Endodermal cell (in vitro differentiated cells): ENCODE measurements at regions not wholly inside any gene's neighbourhood (a gene's known extent, or its start where the extent isn't known, plus 50 kb on each side); places are given as distances from the start of the nearest gene placed in this dataset.

ENCODE experiments used
- DNase-seq: peaks from one replicate; pipeline ENCODE4 v3.0.0-alpha.2; 2017
- H3K27ac ChIP-seq: 2 replicates; pipeline ENCODE4 v1.5.1; 2013; ENCODE audit warnings: mild to moderate bottlenecking, low read depth, low read length, moderate library complexity
- H3K27me3 ChIP-seq: 2 replicates; pipeline ENCODE4 v1.6.1; 2013; ENCODE audit warnings: mild to moderate bottlenecking, low read length, moderate library complexity; ENCODE audit not compliant: insufficient read depth, control insufficient read depth, poor library complexity, severe bottlenecking
- H3K36me3 ChIP-seq: 2 replicates; pipeline ENCODE4 v1.7.0; 2013; ENCODE audit warnings: mild to moderate bottlenecking, low read length, moderate library complexity; ENCODE audit not compliant: control insufficient read depth, insufficient read depth
- H3K4me1 ChIP-seq: one replicate; pipeline ENCODE4 v1.7.0; 2013; ENCODE audit warnings: low read length; ENCODE audit not compliant: control insufficient read depth, insufficient read depth
- H3K4me3 ChIP-seq: 2 replicates; pipeline ENCODE4 v1.5.1; 2013; ENCODE audit warnings: mild to moderate bottlenecking, low read length, moderate library complexity
- H3K9ac ChIP-seq: 2 replicates; pipeline ENCODE4 v1.6.1; 2013; ENCODE audit warnings: mild to moderate bottlenecking, low read length, moderate library complexity; ENCODE audit not compliant: poor library complexity, severe bottlenecking; ENCODE audit errors: extremely low read depth
- H3K9me3 ChIP-seq: 2 replicates; pipeline ENCODE4 v1.6.1; 2013; ENCODE audit warnings: mild to moderate bottlenecking, low read length, moderate library complexity; ENCODE audit not compliant: control insufficient read depth
- H3K27ac Mint-ChIP-seq: 2 replicates; pipeline ENCODE4 v1.8.0; 2020; ENCODE audit warnings: mixed read lengths
- H3K27me3 Mint-ChIP-seq: 2 replicates; pipeline ENCODE4 v1.8.0; 2021; ENCODE audit warnings: mild to moderate bottlenecking, mixed read lengths; ENCODE audit not compliant: insufficient read depth
- H3K36me3 Mint-ChIP-seq: 2 replicates; pipeline ENCODE4 v1.8.0; 2020; ENCODE audit warnings: low read depth, mixed read lengths
- H3K4me1 Mint-ChIP-seq: 2 replicates; pipeline ENCODE4 v1.8.0; 2020; ENCODE audit warnings: mixed read lengths
- H3K4me3 Mint-ChIP-seq: 2 replicates; pipeline ENCODE4 v1.8.0; 2020; ENCODE audit warnings: mild to moderate bottlenecking, moderate library complexity, mixed read lengths
- H3K9me3 Mint-ChIP-seq: 2 replicates; pipeline ENCODE4 v1.8.0; 2020; ENCODE audit warnings: mild to moderate bottlenecking, mixed read lengths
- WGBS, 2 experiments: methylation state at CpG; one replicate each; pipeline versions ENCODE4 v1.1.5 to v1.1.7; 2013; ENCODE audit warnings: missing lambda C conversion rate in 2 of 2, mixed read lengths in 1 of 2; ENCODE audit not compliant: insufficient coverage in 1 of 2, insufficient read length in 1 of 2; 5-methylcytosine and 5-hydroxymethylcytosine counted together
- TF ChIP-seq, protein P1 (sequence below): fragments of 200-600 bp; sonication (generic); conservative IDR thresholded peaks from 2 replicates; pipeline ENCODE4 v1.5.0; 2021; ENCODE audit warnings: antibody characterized with exemption, mild to moderate bottlenecking

DNA sequence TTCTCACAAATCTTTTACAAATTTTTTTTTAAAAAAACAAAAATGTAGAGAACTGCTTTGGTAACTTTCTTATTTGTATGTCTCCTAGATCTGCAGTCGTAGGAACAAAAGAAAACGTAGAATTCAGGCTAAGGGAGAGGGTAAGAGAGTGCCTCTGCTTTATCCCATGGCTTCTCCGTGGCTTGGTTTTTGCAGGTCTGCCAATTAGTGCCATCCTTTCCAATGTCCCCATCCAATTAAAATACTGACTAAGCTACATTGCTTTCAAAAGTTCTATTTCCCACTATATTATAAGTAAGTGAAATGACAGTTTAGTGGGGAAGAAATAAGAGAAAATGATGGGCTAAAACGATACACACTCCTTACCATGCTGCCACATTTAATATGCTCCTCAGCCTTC lies 209.3 kb downstream of the CRPPA start:
- no peaks in the 10 kb centered on the region for H3K27me3 Mint-ChIP-seq
- Histone ChIP-seq H3K4me3 (no peak overlapping the region), H3K27me3 (no peaks in the 10 kb centered on the region), H3K27ac (no peak overlapping the region), H3K4me1 (no peaks in the 10 kb centered on the region), H3K9ac (no peak overlapping the region), H3K36me3 (no peaks in the 10 kb centered on the region), H3K9me3 (peaks cover 6% of the 10 kb centered on the region)
- TF ChIP-seq, protein P1, sequence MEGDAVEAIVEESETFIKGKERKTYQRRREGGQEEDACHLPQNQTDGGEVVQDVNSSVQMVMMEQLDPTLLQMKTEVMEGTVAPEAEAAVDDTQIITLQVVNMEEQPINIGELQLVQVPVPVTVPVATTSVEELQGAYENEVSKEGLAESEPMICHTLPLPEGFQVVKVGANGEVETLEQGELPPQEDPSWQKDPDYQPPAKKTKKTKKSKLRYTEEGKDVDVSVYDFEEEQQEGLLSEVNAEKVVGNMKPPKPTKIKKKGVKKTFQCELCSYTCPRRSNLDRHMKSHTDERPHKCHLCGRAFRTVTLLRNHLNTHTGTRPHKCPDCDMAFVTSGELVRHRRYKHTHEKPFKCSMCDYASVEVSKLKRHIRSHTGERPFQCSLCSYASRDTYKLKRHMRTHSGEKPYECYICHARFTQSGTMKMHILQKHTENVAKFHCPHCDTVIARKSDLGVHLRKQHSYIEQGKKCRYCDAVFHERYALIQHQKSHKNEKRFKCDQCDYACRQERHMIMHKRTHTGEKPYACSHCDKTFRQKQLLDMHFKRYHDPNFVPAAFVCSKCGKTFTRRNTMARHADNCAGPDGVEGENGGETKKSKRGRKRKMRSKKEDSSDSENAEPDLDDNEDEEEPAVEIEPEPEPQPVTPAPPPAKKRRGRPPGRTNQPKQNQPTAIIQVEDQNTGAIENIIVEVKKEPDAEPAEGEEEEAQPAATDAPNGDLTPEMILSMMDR = no peak
- H3K36me3 Mint-ChIP-seq = peaks cover 2% of the 10 kb centered on the region
- H3K4me3 Mint-ChIP-seq = no peak overlapping the region
- no peaks in the 10 kb centered on the region for H3K4me1 Mint-ChIP-seq
- 95 to 100% methylated on average over 3 to 4 of the region's 4 CpGs for WGBS, 2 experiments
- H3K27ac Mint-ChIP-seq = no peak overlapping the region
- H3K9me3 Mint-ChIP-seq = peaks cover 9% of the 10 kb centered on the region
- DNase-seq = no peak

DNA sequence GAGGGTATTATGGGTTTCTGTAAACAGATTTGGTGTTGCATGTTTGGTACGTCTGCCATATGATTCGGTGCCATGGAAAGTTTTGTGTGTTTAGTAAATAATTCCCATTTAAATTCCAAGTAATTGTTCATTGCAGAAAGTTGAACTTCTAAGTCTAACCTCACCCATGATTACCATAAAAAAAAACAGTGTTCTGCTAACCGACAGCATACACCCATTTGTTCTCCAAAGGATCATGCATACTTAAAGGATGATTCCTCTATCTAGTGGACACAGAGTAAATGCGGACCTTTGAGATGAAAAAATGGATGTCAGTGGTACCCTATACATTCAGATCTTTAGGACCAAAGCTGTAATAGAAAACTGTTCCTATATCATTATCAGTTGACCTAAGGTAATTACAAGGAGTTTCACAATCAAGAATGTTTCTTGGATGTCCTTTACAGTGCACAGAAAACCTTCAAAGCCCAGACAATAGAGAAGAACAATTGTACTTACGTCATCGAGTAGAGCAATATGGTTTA lies 209.9 kb downstream of the CRPPA start:
- no peak for DNase-seq
- Mint-ChIP-seq H3K36me3 (peaks cover 2% of the 10 kb centered on the region), H3K4me3 (no peak overlapping the region), H3K27me3 (no peaks in the 10 kb centered on the region), H3K4me1 (no peaks in the 10 kb centered on the region), H3K27ac (no peak overlapping the region), H3K9me3 (peaks cover 8% of the 10 kb centered on the region)
- no peak overlapping the region for H3K9ac ChIP-seq
- no peaks in the 10 kb centered on the region for H3K36me3 ChIP-seq
- H3K27ac ChIP-seq = no peak overlapping the region
- TF ChIP-seq, protein P1 = no peak
- no peaks in the 10 kb centered on the region for H3K27me3 ChIP-seq
- no peaks in the 10 kb centered on the region for H3K4me1 ChIP-seq
- WGBS, 2 experiments = 97 to 100% methylated on average over 2 to 5 of the region's 6 CpGs
- H3K9me3 ChIP-seq = peaks cover 6% of the 10 kb centered on the region
- no peak overlapping the region for H3K4me3 ChIP-seq

DNA sequence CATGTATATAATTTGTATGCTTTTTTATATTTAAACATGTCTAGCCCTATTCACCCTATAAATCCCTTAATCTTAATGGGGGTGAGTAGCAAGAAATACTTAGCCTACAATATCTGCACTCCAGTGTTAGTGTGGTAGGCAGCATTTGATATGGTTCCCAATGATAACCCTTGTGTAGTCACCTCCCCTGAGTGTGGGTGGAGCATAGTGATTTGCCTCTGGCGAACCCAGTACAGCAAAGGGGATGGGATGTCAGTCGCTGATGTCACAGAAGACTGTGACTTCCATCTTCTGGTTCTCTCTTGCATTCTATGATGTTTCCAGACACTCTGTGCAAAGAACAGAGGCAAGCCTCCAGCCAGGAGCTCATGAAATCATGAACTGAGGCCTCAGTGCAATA lies 211.2 kb downstream of the CRPPA start:
- H3K36me3 ChIP-seq = no peaks in the 10 kb centered on the region
- TF ChIP-seq, protein P1 = no peak
- H3K4me1 ChIP-seq = no peaks in the 10 kb centered on the region
- Mint-ChIP-seq H3K36me3 (no peaks in the 10 kb centered on the region), H3K4me3 (no peak overlapping the region), H3K4me1 (peaks cover 5% of the 10 kb centered on the region), H3K9me3 (no peaks in the 10 kb centered on the region), H3K27me3 (no peaks in the 10 kb centered on the region), H3K27ac (no peak overlapping the region)
- H3K9ac ChIP-seq = no peak overlapping the region
- H3K27ac ChIP-seq = no peak overlapping the region
- no peaks in the 10 kb centered on the region for H3K9me3 ChIP-seq
- DNase-seq = no peak
- 92 to 100% methylated on average over 2 of the region's 2 CpGs for WGBS, 2 experiments
- no peaks in the 10 kb centered on the region for H3K27me3 ChIP-seq
- H3K4me3 ChIP-seq = no peak overlapping the region
